GM23338 (cell line): ENCODE measurements at regions not wholly inside any gene's neighbourhood (a gene's known extent, or its start where the extent isn't known, plus 50 kb on each side); places are given as distances from the start of the nearest gene placed in this dataset.

Source experiments
- ATAC-seq: fragments of 200-7000 bp; cut with Tn5 transposase; 3 replicates; pipeline ENCODE4 v1.9.1; 2020
- DNase-seq: peaks from one replicate; pipeline ENCODE4 v3.0.0-alpha.2; 2015; ENCODE audit warnings: low spot score
- H2AFZ ChIP-seq: fragments of 200-600 bp; sonication (generic); 2 replicates; pipeline ENCODE4 v1.8.0; 2016; ENCODE audit warnings: antibody characterized with exemption, mild to moderate bottlenecking, moderate library complexity
- H3F3A ChIP-seq: fragments of 200-600 bp; sonication (generic); replicated peaks from 2 replicates; pipeline ENCODE4 v1.8.0; 2017; ENCODE audit warnings: antibody characterized with exemption, mixed run types, low read depth
- H3K27ac ChIP-seq: fragments of 200-600 bp; sonication (generic); 2 replicates; pipeline ENCODE4 v1.6.1; 2016; ENCODE audit warnings: low read depth
- H3K27me3 ChIP-seq: fragments of 200-600 bp; sonication (generic); 2 replicates; pipeline ENCODE4 v1.8.0; 2016; ENCODE audit warnings: mild to moderate bottlenecking, mixed run types, moderate library complexity; ENCODE audit not compliant: insufficient read depth
- H3K36me3 ChIP-seq: fragments of 200-600 bp; sonication (generic); 2 replicates; pipeline ENCODE4 v1.8.0; 2016; ENCODE audit warnings: mild to moderate bottlenecking; ENCODE audit not compliant: insufficient read depth
- H3K4me1 ChIP-seq: fragments of 200-600 bp; sonication (generic); 2 replicates; pipeline ENCODE4 v1.8.0; 2016; ENCODE audit warnings: mild to moderate bottlenecking, moderate library complexity; ENCODE audit not compliant: insufficient read depth
- H3K4me2 ChIP-seq: fragments of 200-600 bp; sonication (generic); 2 replicates; pipeline ENCODE4 v1.7.1; 2017; ENCODE audit warnings: mixed run types
- H3K4me3 ChIP-seq: fragments of 200-600 bp; sonication (generic); 2 replicates; pipeline ENCODE4 v1.6.1; 2016; ENCODE audit warnings: mixed run types
- H3K79me2 ChIP-seq: fragments of 200-600 bp; sonication (generic); replicated peaks from 2 replicates; pipeline ENCODE4 v1.8.0; 2017; ENCODE audit warnings: mild to moderate bottlenecking; ENCODE audit not compliant: insufficient read depth
- H3K9me2 ChIP-seq: fragments of 200-600 bp; sonication (generic); 2 replicates; pipeline ENCODE4 v1.8.0; 2017; ENCODE audit not compliant: insufficient read depth
- H4K20me1 ChIP-seq: fragments of 200-600 bp; sonication (generic); replicated peaks from 2 replicates; pipeline ENCODE4 v1.8.0; 2017; ENCODE audit warnings: mild to moderate bottlenecking; ENCODE audit not compliant: insufficient read depth
- H3K27ac Mint-ChIP-seq: 2 replicates; pipeline ENCODE4 v1.8.0; 2020; ENCODE audit warnings: inconsistent platforms, mild to moderate bottlenecking, moderate library complexity, mixed read lengths
- H3K27me3 Mint-ChIP-seq: 3 replicates; pipeline ENCODE4 v1.8.0; 2022; ENCODE audit warnings: low read depth, mild to moderate bottlenecking, moderate library complexity, mixed read lengths, inconsistent platforms; ENCODE audit not compliant: insufficient read depth, poor library complexity
- H3K36me3 Mint-ChIP-seq: 3 replicates; pipeline ENCODE4 v1.8.0; 2021; ENCODE audit warnings: low read depth, mild to moderate bottlenecking, inconsistent platforms, moderate library complexity, mixed read lengths
- H3K4me1 Mint-ChIP-seq: 3 replicates; pipeline ENCODE4 v1.8.0; 2020; ENCODE audit warnings: mild to moderate bottlenecking, inconsistent platforms, mixed read lengths
- H3K4me3 Mint-ChIP-seq: 3 replicates; pipeline ENCODE4 v1.8.0; 2021; ENCODE audit warnings: moderate library complexity, mild to moderate bottlenecking, inconsistent platforms, mixed read lengths
- H3K9me3 Mint-ChIP-seq: 3 replicates; pipeline ENCODE4 v1.8.0; 2020; ENCODE audit warnings: moderate library complexity, mild to moderate bottlenecking, inconsistent platforms, mixed read lengths
- EZH2 ChIP-seq: fragments of 200-600 bp; sonication (generic); IDR thresholded peaks from one replicate; pipeline ENCODE4 v1.8.0; 2017; ENCODE audit warnings: antibody characterized with exemption, mild to moderate bottlenecking, low read depth; ENCODE audit not compliant: unreplicated experiment
- NANOG ChIP-seq: IDR thresholded peaks from 2 replicates; pipeline ENCODE4 v1.6.1; 2016; ENCODE audit warnings: antibody characterized with exemption, borderline replicate concordance
- STAT1 ChIP-seq: IDR thresholded peaks from one replicate; pipeline ENCODE4 v1.6.1; 2016; ENCODE audit warnings: antibody characterized with exemption; ENCODE audit not compliant: unreplicated experiment
- ZNF114 ChIP-seq: fragments of 250-450 bp; sonication (Bioruptor Pico); IDR thresholded peaks from 2 replicates; pipeline ENCODE4 v1.5.0; 2020; ENCODE audit warnings: mild to moderate bottlenecking, moderate library complexity
- TF ChIP-seq, protein P1 (sequence below), 2 experiments: fragments of 200-600 bp in 1 of 2; sonication (generic) in 1 of 2; conservative IDR thresholded peaks; 2 replicates each; pipeline versions ENCODE4 v1.5.1 to v1.6.1; 2016 to 2017; ENCODE audit warnings: antibody characterized with exemption in 2 of 2, low read depth in 2 of 2, mild to moderate bottlenecking in 2 of 2, moderate library complexity in 1 of 2
- TF ChIP-seq, protein P2 (sequence below): fragments of 250-450 bp; sonication (Bioruptor Pico); IDR thresholded peaks from 2 replicates; pipeline ENCODE4 v1.5.0; 2020; ENCODE audit warnings: mild to moderate bottlenecking, moderate library complexity

- Mint-ChIP-seq H3K36me3 (no peaks in the 10 kb centered on the region), H3K4me3 (no peak overlapping the region), H3K27me3 (peaks cover 6% of the 10 kb centered on the region), H3K4me1 (peaks cover 8% of the 10 kb centered on the region), H3K9me3 (no peaks in the 10 kb centered on the region), H3K27ac (no peak overlapping the region)
- Histone ChIP-seq H3K9me2 (no peaks in the 10 kb centered on the region), H4K20me1 (no peaks in the 10 kb centered on the region), H3F3A (no peaks in the 10 kb centered on the region), H3K4me2 (no peak overlapping the region), H3K27me3 (no peaks in the 10 kb centered on the region), H2AFZ (peak overlapping the region; percentile 38; the same call in 1 of the 2 replicates), H3K79me2 (no peaks in the 10 kb centered on the region), H3K27ac (no peak overlapping the region), H3K4me1 (no peaks in the 10 kb centered on the region), H3K36me3 (no peaks in the 10 kb centered on the region), H3K4me3 (no peak overlapping the region)
- ATAC-seq (peak; percentile 90), DNase-seq (peak; percentile 49)
- TF ChIP-seq NANOG = no peak
- TF ChIP-seq, protein P1, sequence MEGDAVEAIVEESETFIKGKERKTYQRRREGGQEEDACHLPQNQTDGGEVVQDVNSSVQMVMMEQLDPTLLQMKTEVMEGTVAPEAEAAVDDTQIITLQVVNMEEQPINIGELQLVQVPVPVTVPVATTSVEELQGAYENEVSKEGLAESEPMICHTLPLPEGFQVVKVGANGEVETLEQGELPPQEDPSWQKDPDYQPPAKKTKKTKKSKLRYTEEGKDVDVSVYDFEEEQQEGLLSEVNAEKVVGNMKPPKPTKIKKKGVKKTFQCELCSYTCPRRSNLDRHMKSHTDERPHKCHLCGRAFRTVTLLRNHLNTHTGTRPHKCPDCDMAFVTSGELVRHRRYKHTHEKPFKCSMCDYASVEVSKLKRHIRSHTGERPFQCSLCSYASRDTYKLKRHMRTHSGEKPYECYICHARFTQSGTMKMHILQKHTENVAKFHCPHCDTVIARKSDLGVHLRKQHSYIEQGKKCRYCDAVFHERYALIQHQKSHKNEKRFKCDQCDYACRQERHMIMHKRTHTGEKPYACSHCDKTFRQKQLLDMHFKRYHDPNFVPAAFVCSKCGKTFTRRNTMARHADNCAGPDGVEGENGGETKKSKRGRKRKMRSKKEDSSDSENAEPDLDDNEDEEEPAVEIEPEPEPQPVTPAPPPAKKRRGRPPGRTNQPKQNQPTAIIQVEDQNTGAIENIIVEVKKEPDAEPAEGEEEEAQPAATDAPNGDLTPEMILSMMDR (conservative IDR thresholded peaks at IDR 0.05; ENCODE audit: low read depth in 2 of 2) = peak; percentile 32 to 50
These were observed 85.0 kb upstream of the PLET1 start for GRCh38 chr11:112345706-112346105.

DNA sequence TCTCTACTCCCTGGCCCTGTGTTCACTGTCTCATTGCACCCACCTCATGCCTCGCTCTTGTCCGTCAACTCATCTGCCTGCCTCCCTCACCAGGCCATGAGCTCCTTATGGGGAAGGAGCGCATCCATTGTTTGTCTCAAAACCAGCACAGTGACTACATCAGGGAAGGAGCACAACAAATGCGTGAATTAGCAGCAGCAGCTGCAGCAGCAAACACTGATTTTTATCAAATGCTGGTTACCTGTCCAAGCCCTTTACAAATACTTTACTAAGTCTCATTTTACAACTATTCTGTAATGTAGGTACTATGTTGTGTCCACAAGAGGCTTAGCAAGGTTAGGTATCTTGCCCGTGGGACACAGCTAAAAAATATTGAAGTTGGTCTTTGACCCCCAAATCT lies 85.9 kb upstream of the PLET1 start:
- Mint-ChIP-seq H3K9me3 (no peaks in the 10 kb centered on the region), H3K4me3 (no peak overlapping the region), H3K27me3 (peaks cover 6% of the 10 kb centered on the region), H3K27ac (no peak overlapping the region), H3K36me3 (no peaks in the 10 kb centered on the region), H3K4me1 (peaks cover 8% of the 10 kb centered on the region)
- no peaks in the 10 kb centered on the region for H3K36me3 ChIP-seq
- H3K4me1 ChIP-seq = no peaks in the 10 kb centered on the region
- TF ChIP-seq EZH2 = no peak
- TF ChIP-seq NANOG = no peak
- TF ChIP-seq, protein P1 (conservative IDR thresholded peaks at IDR 0.05; ENCODE audit: low read depth in 2 of 2) = no peak
- ATAC-seq = no peak
- H3K27ac ChIP-seq = no peak overlapping the region
- no peaks in the 10 kb centered on the region for H3K27me3 ChIP-seq
- H3K79me2 ChIP-seq = no peaks in the 10 kb centered on the region
- no peak overlapping the region for H3K4me3 ChIP-seq
- no peak overlapping the region for H3K4me2 ChIP-seq
- H3K9me2 ChIP-seq = no peaks in the 10 kb centered on the region
- DNase-seq = no peak
- no peak overlapping the region for H2AFZ ChIP-seq
- H4K20me1 ChIP-seq = no peaks in the 10 kb centered on the region
- H3F3A ChIP-seq = no peaks in the 10 kb centered on the region

DNA sequence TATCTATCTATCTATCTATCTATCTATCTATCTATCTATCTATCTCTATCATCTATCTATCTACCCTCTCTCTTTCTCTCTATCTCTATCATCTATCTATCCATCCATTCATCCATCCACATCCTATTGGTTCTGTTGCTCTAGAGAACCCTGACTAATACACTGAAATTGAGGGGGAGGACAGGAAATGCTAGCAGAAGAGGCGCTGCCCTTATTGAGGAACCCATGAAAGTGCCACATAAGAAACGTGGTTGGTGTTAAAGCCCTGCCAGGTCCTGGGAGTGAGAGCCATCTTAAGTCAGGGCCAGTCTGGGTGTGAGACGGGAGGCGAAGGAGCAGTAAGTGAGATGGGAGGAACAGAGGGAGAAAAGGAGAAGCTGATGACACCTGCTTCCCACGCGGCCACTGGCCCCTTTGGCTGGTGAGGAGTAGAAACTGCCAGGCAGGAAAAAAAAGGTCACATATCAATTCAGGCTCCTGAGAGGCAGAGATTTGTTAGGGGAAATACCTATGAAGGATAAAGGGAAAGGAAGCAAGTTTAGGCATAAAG lies 87.9 kb upstream of the PLET1 start:
- no peaks in the 10 kb centered on the region for H3K36me3 ChIP-seq
- no peak overlapping the region for H3K4me3 ChIP-seq
- no peak for ATAC-seq
- H3K4me1 ChIP-seq = no peaks in the 10 kb centered on the region
- Mint-ChIP-seq H3K4me3 (no peak overlapping the region), H3K27me3 (peaks cover 6% of the 10 kb centered on the region), H3K27ac (no peak overlapping the region), H3K9me3 (no peaks in the 10 kb centered on the region), H3K36me3 (no peaks in the 10 kb centered on the region), H3K4me1 (peaks cover 5% of the 10 kb centered on the region)
- H3K79me2 ChIP-seq = no peaks in the 10 kb centered on the region
- no peak overlapping the region for H3K4me2 ChIP-seq
- H3F3A ChIP-seq = no peaks in the 10 kb centered on the region
- no peak overlapping the region for H3K27ac ChIP-seq
- no peaks in the 10 kb centered on the region for H4K20me1 ChIP-seq
- H3K9me2 ChIP-seq = no peaks in the 10 kb centered on the region
- DNase-seq = no peak
- no peak overlapping the region for H2AFZ ChIP-seq
- H3K27me3 ChIP-seq = no peaks in the 10 kb centered on the region
- TF ChIP-seq STAT1 = no peak
- no peak for TF ChIP-seq ZNF114 (CRISPR knock-in tag)
- TF ChIP-seq, protein P2, sequence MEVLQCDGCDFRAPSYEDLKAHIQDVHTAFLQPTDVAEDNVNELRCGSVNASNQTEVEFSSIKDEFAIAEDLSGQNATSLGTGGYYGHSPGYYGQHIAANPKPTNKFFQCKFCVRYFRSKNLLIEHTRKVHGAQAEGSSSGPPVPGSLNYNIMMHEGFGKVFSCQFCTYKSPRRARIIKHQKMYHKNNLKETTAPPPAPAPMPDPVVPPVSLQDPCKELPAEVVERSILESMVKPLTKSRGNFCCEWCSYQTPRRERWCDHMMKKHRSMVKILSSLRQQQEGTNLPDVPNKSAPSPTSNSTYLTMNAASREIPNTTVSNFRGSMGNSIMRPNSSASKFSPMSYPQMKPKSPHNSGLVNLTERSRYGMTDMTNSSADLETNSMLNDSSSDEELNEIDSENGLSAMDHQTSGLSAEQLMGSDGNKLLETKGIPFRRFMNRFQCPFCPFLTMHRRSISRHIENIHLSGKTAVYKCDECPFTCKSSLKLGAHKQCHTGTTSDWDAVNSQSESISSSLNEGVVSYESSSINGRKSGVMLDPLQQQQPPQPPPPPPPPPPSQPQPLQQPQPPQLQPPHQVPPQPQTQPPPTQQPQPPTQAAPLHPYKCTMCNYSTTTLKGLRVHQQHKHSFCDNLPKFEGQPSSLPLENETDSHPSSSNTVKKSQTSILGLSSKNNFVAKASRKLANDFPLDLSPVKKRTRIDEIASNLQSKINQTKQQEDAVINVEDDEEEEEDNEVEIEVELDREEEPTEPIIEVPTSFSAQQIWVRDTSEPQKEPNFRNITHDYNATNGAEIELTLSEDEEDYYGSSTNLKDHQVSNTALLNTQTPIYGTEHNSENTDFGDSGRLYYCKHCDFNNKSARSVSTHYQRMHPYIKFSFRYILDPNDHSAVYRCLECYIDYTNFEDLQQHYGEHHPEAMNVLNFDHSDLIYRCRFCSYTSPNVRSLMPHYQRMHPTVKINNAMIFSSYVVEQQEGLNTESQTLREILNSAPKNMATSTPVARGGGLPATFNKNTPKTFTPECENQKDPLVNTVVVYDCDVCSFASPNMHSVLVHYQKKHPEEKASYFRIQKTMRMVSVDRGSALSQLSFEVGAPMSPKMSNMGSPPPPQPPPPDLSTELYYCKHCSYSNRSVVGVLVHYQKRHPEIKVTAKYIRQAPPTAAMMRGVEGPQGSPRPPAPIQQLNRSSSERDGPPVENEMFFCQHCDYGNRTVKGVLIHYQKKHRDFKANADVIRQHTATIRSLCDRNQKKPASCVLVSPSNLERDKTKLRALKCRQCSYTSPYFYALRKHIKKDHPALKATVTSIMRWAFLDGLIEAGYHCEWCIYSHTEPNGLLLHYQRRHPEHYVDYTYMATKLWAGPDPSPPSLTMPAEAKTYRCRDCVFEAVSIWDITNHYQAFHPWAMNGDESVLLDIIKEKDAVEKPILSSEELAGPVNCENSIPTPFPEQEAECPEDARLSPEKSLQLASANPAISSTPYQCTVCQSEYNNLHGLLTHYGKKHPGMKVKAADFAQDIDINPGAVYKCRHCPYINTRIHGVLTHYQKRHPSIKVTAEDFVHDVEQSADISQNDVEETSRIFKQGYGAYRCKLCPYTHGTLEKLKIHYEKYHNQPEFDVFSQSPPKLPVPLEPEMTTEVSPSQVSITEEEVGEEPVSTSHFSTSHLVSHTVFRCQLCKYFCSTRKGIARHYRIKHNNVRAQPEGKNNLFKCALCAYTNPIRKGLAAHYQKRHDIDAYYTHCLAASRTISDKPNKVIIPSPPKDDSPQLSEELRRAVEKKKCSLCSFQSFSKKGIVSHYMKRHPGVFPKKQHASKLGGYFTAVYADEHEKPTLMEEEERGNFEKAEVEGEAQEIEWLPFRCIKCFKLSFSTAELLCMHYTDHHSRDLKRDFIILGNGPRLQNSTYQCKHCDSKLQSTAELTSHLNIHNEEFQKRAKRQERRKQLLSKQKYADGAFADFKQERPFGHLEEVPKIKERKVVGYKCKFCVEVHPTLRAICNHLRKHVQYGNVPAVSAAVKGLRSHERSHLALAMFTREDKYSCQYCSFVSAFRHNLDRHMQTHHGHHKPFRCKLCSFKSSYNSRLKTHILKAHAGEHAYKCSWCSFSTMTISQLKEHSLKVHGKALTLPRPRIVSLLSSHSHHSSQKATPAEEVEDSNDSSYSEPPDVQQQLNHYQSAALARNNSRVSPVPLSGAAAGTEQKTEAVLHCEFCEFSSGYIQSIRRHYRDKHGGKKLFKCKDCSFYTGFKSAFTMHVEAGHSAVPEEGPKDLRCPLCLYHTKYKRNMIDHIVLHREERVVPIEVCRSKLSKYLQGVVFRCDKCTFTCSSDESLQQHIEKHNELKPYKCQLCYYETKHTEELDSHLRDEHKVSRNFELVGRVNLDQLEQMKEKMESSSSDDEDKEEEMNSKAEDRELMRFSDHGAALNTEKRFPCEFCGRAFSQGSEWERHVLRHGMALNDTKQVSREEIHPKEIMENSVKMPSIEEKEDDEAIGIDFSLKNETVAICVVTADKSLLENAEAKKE (CRISPR knock-in tag) = no peak
